GM12878 (cell line): ENCODE measurements at regions not wholly inside any gene's neighbourhood (a gene's known extent, or its start where the extent isn't known, plus 50 kb on each side); places are given as distances from the start of the nearest gene placed in this dataset.
"Not testable (repeated sequence)": the region's sequence is repeated elsewhere in the genome, so short reads cannot be mapped to it uniquely, and the experiment has no call there.

Experiments used
- CHD1 ChIP-seq: IDR thresholded peaks from 2 replicates; pipeline ENCODE4 v1.6.1; 2012; ENCODE audit warnings: low read depth, low read length, improper control_type of control experiment
- MAX ChIP-seq: IDR thresholded peaks from 2 replicates; pipeline ENCODE4 v1.6.1; 2012; ENCODE audit warnings: low read depth, low read length, improper control_type of control experiment
- POLR2A ChIP-seq: IDR thresholded peaks from 2 replicates; pipeline ENCODE4 v1.6.1; 2011; ENCODE audit warnings: low read depth, mild to moderate bottlenecking, low read length
- POU2F2 ChIP-seq: IDR thresholded peaks from 3 replicates; pipeline ENCODE4 v1.6.1; 2011; ENCODE audit warnings: low read depth, mild to moderate bottlenecking, low read length, borderline replicate concordance
- SIN3A ChIP-seq: IDR thresholded peaks from 2 replicates; pipeline ENCODE4 v1.6.1; 2012; ENCODE audit warnings: low read depth, low read length, improper control_type of control experiment
- SMAD1 ChIP-seq: fragments of 450-650 bp; IDR thresholded peaks from 2 replicates; pipeline ENCODE4 v1.6.1; 2018; ENCODE audit warnings: mild to moderate bottlenecking, low read depth; ENCODE audit not compliant: partially characterized antibody
- TARDBP ChIP-seq: IDR thresholded peaks from 2 replicates; pipeline ENCODE4 v1.6.1; 2016; ENCODE audit warnings: borderline replicate concordance
- TCF3 ChIP-seq: IDR thresholded peaks from 2 replicates; pipeline ENCODE4 v1.6.1; 2012; ENCODE audit warnings: low read depth, mild to moderate bottlenecking, low read length, borderline replicate concordance; ENCODE audit not compliant: insufficient read depth
- TF ChIP-seq, protein P1 (sequence below), 3 experiments: IDR thresholded peaks in 2 of 3; conservative IDR thresholded peaks in 1 of 3; 2 replicates each; pipeline ENCODE4 v1.5.1; 2011; ENCODE audit warnings: low read depth in 3 of 3, low read length in 3 of 3, mild to moderate bottlenecking in 3 of 3, control low read depth in 2 of 3, moderate library complexity in 2 of 3, inconsistent platforms in 1 of 3, mixed read lengths in 1 of 3; ENCODE audit not compliant: control insufficient read depth in 2 of 3, insufficient read depth in 1 of 3; ENCODE audit errors: extremely low read depth in 1 of 3
- TF ChIP-seq, protein P2 (sequence below): fragments of 450-650 bp; formaldehyde crosslinking; IDR thresholded peaks from 2 replicates; pipeline ENCODE4 v1.5.0; 2022; ENCODE audit warnings: mild to moderate bottlenecking, missing genetic modification characterization
- TF ChIP-seq, protein P3 (sequence below): IDR thresholded peaks from 2 replicates; pipeline ENCODE4 v1.6.1; 2012; ENCODE audit warnings: mild to moderate bottlenecking, low read depth, low read length
- TF ChIP-seq, protein P4 (sequence below): fragments of 450-650 bp; IDR thresholded peaks from 2 replicates; pipeline ENCODE4 v1.6.1; 2017; ENCODE audit warnings: mild to moderate bottlenecking, low read depth, inconsistent platforms; ENCODE audit not compliant: poor library complexity, severe bottlenecking

DNA sequence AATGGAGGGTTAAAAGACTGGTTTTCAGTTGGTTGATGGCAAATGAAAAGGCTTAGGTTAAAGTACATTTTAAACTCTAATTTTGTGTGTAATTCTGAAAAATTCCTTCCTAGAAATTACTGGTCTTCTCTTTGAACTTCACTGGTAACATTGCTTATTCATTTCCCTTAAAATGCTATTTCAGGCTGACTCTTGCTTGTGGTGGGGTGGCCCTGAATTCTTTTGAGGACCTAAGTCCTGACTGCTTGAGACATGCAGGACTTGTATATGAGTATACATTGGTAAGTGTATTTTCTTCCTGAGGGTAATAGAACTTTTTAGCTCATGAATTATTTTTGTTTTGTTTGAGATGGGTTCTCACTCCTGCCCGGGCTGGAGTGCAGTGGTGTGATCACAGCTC, 113.9 kb upstream of the VKORC1L1 start:
- TF ChIP-seq, protein P1, sequence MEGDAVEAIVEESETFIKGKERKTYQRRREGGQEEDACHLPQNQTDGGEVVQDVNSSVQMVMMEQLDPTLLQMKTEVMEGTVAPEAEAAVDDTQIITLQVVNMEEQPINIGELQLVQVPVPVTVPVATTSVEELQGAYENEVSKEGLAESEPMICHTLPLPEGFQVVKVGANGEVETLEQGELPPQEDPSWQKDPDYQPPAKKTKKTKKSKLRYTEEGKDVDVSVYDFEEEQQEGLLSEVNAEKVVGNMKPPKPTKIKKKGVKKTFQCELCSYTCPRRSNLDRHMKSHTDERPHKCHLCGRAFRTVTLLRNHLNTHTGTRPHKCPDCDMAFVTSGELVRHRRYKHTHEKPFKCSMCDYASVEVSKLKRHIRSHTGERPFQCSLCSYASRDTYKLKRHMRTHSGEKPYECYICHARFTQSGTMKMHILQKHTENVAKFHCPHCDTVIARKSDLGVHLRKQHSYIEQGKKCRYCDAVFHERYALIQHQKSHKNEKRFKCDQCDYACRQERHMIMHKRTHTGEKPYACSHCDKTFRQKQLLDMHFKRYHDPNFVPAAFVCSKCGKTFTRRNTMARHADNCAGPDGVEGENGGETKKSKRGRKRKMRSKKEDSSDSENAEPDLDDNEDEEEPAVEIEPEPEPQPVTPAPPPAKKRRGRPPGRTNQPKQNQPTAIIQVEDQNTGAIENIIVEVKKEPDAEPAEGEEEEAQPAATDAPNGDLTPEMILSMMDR (IDR thresholded peaks at IDR 0.05 in 2 of 3, conservative IDR thresholded peaks at IDR 0.05 in 1 of 3; ENCODE audit: control insufficient read depth in 2 of 3, extremely low read depth in 1 of 3, insufficient read depth in 1 of 3, low read depth in 3 of 3, low read length in 3 of 3) = not testable (repeated sequence)
- TF ChIP-seq SIN3A, TCF3, POLR2A, SMAD1, MAX, POU2F2, CHD1, TARDBP: not testable (repeated sequence)
- TF ChIP-seq, protein P2, sequence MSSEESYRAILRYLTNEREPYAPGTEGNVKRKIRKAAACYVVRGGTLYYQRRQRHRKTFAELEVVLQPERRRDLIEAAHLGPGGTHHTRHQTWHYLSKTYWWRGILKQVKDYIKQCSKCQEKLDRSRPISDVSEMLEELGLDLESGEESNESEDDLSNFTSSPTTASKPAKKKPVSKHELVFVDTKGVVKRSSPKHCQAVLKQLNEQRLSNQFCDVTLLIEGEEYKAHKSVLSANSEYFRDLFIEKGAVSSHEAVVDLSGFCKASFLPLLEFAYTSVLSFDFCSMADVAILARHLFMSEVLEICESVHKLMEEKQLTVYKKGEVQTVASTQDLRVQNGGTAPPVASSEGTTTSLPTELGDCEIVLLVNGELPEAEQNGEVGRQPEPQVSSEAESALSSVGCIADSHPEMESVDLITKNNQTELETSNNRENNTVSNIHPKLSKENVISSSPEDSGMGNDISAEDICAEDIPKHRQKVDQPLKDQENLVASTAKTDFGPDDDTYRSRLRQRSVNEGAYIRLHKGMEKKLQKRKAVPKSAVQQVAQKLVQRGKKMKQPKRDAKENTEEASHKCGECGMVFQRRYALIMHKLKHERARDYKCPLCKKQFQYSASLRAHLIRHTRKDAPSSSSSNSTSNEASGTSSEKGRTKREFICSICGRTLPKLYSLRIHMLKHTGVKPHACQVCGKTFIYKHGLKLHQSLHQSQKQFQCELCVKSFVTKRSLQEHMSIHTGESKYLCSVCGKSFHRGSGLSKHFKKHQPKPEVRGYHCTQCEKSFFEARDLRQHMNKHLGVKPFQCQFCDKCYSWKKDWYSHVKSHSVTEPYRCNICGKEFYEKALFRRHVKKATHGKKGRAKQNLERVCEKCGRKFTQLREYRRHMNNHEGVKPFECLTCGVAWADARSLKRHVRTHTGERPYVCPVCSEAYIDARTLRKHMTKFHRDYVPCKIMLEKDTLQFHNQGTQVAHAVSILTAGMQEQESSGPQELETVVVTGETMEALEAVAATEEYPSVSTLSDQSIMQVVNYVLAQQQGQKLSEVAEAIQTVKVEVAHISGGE (CRISPR knock-in tag) = not testable (repeated sequence)
- TF ChIP-seq, protein P3, sequence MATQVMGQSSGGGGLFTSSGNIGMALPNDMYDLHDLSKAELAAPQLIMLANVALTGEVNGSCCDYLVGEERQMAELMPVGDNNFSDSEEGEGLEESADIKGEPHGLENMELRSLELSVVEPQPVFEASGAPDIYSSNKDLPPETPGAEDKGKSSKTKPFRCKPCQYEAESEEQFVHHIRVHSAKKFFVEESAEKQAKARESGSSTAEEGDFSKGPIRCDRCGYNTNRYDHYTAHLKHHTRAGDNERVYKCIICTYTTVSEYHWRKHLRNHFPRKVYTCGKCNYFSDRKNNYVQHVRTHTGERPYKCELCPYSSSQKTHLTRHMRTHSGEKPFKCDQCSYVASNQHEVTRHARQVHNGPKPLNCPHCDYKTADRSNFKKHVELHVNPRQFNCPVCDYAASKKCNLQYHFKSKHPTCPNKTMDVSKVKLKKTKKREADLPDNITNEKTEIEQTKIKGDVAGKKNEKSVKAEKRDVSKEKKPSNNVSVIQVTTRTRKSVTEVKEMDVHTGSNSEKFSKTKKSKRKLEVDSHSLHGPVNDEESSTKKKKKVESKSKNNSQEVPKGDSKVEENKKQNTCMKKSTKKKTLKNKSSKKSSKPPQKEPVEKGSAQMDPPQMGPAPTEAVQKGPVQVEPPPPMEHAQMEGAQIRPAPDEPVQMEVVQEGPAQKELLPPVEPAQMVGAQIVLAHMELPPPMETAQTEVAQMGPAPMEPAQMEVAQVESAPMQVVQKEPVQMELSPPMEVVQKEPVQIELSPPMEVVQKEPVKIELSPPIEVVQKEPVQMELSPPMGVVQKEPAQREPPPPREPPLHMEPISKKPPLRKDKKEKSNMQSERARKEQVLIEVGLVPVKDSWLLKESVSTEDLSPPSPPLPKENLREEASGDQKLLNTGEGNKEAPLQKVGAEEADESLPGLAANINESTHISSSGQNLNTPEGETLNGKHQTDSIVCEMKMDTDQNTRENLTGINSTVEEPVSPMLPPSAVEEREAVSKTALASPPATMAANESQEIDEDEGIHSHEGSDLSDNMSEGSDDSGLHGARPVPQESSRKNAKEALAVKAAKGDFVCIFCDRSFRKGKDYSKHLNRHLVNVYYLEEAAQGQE = not testable (repeated sequence)
- TF ChIP-seq, protein P4, sequence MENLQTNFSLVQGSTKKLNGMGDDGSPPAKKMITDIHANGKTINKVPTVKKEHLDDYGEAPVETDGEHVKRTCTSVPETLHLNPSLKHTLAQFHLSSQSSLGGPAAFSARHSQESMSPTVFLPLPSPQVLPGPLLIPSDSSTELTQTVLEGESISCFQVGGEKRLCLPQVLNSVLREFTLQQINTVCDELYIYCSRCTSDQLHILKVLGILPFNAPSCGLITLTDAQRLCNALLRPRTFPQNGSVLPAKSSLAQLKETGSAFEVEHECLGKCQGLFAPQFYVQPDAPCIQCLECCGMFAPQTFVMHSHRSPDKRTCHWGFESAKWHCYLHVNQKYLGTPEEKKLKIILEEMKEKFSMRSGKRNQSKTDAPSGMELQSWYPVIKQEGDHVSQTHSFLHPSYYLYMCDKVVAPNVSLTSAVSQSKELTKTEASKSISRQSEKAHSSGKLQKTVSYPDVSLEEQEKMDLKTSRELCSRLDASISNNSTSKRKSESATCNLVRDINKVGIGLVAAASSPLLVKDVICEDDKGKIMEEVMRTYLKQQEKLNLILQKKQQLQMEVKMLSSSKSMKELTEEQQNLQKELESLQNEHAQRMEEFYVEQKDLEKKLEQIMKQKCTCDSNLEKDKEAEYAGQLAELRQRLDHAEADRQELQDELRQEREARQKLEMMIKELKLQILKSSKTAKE = not testable (repeated sequence)
